ENCODE measurements at regions not wholly inside any gene's neighbourhood (a gene's known extent, or its start where the extent isn't known, plus 50 kb on each side); places are given as distances from the start of the nearest gene placed in this dataset.

DNA sequence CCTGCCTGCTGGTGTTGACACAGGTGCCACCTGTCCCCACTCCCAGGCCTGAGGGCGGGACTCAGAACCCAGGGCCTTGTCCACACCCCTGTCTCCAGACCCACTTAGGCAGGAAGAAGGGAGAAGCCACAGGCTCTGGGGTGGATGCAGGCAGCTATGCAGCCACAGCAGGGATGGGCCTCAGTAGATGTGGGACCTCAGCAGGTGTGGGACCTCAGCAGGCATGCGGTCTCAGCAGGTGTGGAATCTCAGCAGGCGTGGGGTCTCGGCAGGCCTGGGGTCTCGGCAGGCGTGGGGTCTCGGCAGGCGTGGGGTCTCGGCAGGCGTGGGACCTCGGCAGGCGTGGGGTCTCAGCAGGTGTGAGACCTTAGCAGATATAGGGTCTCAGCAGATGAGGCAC lies 118.0 kb upstream of the PITRM1 start:
- Mint-ChIP-seq H3K4me1 (no peaks in the 10 kb centered on the region), H3K27ac (no peak overlapping the region), H3K4me3 (no peak overlapping the region), H3K27me3 (peaks cover 10% of the 10 kb centered on the region), H3K36me3 (no peaks in the 10 kb centered on the region), H3K9me3 (no peaks in the 10 kb centered on the region)
- CTCF ChIA-PET, result interaction anchor here (1.1 kb wide), 1 partner anchor 12 kb away, joined by 3 read pairs; no protein-coding TSS in a partner anchor
- DNase-seq, result no peak

GRCh38 chr10:3287572-3288445 lies 115.2 kb upstream of the PITRM1 start:
- no peaks in the 10 kb centered on the region for H3K4me1 Mint-ChIP-seq
- H3K36me3 Mint-ChIP-seq, result no peaks in the 10 kb centered on the region
- no peak for DNase-seq
- H3K4me3 Mint-ChIP-seq, result no peak overlapping the region
- CTCF ChIA-PET, result no interaction called here
- no peak overlapping the region for H3K27ac Mint-ChIP-seq
- no peaks in the 10 kb centered on the region for H3K9me3 Mint-ChIP-seq
- peaks cover 6% of the 10 kb centered on the region for H3K27me3 Mint-ChIP-seq

DNA sequence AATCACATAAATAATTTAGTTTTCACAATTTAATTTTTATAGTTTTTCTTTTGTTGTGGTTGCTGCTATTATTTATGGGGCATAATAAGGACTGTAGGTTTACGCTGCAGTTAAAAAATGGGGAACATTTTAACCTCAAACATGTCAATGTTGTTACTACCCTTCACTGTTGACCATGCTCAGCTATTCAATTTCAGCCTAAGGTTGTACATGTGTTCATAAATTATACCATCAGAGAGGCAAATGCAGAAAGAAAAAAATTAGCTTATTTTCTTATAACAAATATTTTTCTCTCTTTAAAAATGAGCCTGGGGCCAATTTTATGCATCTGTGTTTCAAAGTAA lies 110.1 kb upstream of the PITRM1 start:
- no peaks in the 10 kb centered on the region for H3K36me3 Mint-ChIP-seq
- H3K27me3 Mint-ChIP-seq, result peaks cover 17% of the 10 kb centered on the region
- CTCF ChIA-PET, result no interaction called here
- no peak overlapping the region for H3K27ac Mint-ChIP-seq
- H3K4me1 Mint-ChIP-seq, result peaks cover 2% of the 10 kb centered on the region
- DNase-seq, result no peak
- H3K4me3 Mint-ChIP-seq, result no peak overlapping the region
- no peaks in the 10 kb centered on the region for H3K9me3 Mint-ChIP-seq

GRCh38 chr10:3281941-3282673 lies 109.5 kb upstream of the PITRM1 start:
- Mint-ChIP-seq H3K4me1 (peaks cover 2% of the 10 kb centered on the region), H3K9me3 (no peaks in the 10 kb centered on the region), H3K36me3 (no peaks in the 10 kb centered on the region), H3K27ac (no peak overlapping the region), H3K4me3 (no peak overlapping the region), H3K27me3 (peaks cover 22% of the 10 kb centered on the region)
- CTCF ChIA-PET, result no interaction called here
- DNase-seq, result no peak

- Mint-ChIP-seq H3K36me3 (no peaks in the 10 kb centered on the region), H3K9me3 (no peaks in the 10 kb centered on the region), H3K4me3 (no peak overlapping the region), H3K27me3 (peaks cover 42% of the 10 kb centered on the region), H3K4me1 (peaks cover 2% of the 10 kb centered on the region), H3K27ac (no peak overlapping the region)
- no peak for DNase-seq
- CTCF ChIA-PET, result interaction anchor here (1.2 kb wide), 1 partner anchor 12 kb away, joined by 3 read pairs; no protein-coding TSS in a partner anchor
These were observed 106.2 kb upstream of the PITRM1 start for GRCh38 chr10:3278771-3279170.

GRCh38 chr10:3277566-3277965 lies 105.0 kb upstream of the PITRM1 start:
- H3K36me3 Mint-ChIP-seq, result no peaks in the 10 kb centered on the region
- CTCF ChIA-PET, result interaction anchor here (0.6 kb wide), 1 partner anchor 54 kb away, joined by 3 read pairs; no protein-coding TSS in a partner anchor
- H3K27me3 Mint-ChIP-seq, result peaks cover 37% of the 10 kb centered on the region
- peaks cover 2% of the 10 kb centered on the region for H3K4me1 Mint-ChIP-seq
- H3K4me3 Mint-ChIP-seq, result no peak overlapping the region
- H3K27ac Mint-ChIP-seq, result no peak overlapping the region
- no peaks in the 10 kb centered on the region for H3K9me3 Mint-ChIP-seq
- DNase-seq, result no peak

- no peaks in the 10 kb centered on the region for H3K36me3 Mint-ChIP-seq
- H3K4me3 Mint-ChIP-seq, result no peak overlapping the region
- no peak overlapping the region for H3K27ac Mint-ChIP-seq
- H3K9me3 Mint-ChIP-seq, result no peaks in the 10 kb centered on the region
- peaks cover 2% of the 10 kb centered on the region for H3K4me1 Mint-ChIP-seq
- DNase-seq, result no peak
- H3K27me3 Mint-ChIP-seq, result peaks cover 45% of the 10 kb centered on the region
- CTCF ChIA-PET, result no interaction called here
These were observed 101.8 kb upstream of the PITRM1 start for GRCh38 chr10:3274414-3274813.

DNA sequence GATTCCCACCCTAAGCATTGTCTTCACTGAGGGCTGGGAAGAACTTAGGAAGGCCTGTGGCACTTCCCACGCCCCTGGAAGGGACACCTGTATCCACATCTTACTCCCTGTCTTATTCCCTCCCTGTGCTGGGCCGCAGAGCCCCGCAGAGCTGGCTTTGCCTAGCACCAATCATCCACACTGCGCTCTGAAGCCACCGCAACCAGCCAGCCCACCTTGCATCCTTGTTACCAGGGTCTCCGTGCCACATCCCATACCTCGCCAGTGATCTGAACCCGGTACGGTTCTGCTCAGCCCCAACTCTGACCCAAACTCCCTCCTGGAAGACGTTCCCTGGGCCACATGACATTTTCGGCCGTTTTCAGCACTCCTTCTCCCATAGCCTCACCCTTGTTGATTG lies 101.4 kb upstream of the PITRM1 start:
- CTCF ChIA-PET, result no interaction called here
- H3K4me1 Mint-ChIP-seq, result peaks cover 2% of the 10 kb centered on the region
- no peak overlapping the region for H3K27ac Mint-ChIP-seq
- H3K4me3 Mint-ChIP-seq, result no peak overlapping the region
- peaks cover 45% of the 10 kb centered on the region for H3K27me3 Mint-ChIP-seq
- no peaks in the 10 kb centered on the region for H3K9me3 Mint-ChIP-seq
- DNase-seq, result no peak
- no peaks in the 10 kb centered on the region for H3K36me3 Mint-ChIP-seq

DNA sequence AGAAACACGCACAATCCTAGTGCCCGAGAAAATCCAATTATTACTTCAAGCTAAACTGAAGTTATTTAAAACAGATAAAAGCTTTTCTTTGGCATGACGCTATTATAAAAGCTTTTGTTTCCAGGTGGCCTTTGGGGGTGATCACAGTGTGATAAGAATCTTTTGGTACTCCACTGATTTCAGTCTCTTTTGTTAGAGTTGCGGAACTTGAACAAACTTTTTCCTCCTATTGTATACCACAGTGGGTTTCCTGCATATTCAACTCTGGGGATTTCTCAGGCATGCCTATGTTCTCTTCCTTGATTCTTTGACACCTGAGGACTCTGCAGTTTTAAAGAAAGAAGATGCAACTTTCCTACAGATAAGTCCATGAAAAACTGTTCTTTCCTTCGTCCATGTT lies 99.7 kb upstream of the PITRM1 start:
- Mint-ChIP-seq H3K27me3 (peaks cover 35% of the 10 kb centered on the region), H3K36me3 (no peaks in the 10 kb centered on the region)
- CTCF ChIA-PET, result no interaction called here

GRCh38 chr10:3271354-3272115 lies 99.0 kb upstream of the PITRM1 start:
- Mint-ChIP-seq H3K27ac (no peak overlapping the region), H3K9me3 (no peaks in the 10 kb centered on the region), H3K4me1 (no peaks in the 10 kb centered on the region), H3K36me3 (no peaks in the 10 kb centered on the region), H3K27me3 (peaks cover 28% of the 10 kb centered on the region), H3K4me3 (no peak overlapping the region)
- no peak for DNase-seq
- CTCF ChIA-PET, result no interaction called here

More for the DNA sequence above, 99.7 kb upstream of the PITRM1 start:
- no peak overlapping the region for H3K4me3 Mint-ChIP-seq
- no peak for DNase-seq
- H3K9me3 Mint-ChIP-seq, result no peaks in the 10 kb centered on the region
- no peak overlapping the region for H3K27ac Mint-ChIP-seq
- no peaks in the 10 kb centered on the region for H3K4me1 Mint-ChIP-seq

DNA sequence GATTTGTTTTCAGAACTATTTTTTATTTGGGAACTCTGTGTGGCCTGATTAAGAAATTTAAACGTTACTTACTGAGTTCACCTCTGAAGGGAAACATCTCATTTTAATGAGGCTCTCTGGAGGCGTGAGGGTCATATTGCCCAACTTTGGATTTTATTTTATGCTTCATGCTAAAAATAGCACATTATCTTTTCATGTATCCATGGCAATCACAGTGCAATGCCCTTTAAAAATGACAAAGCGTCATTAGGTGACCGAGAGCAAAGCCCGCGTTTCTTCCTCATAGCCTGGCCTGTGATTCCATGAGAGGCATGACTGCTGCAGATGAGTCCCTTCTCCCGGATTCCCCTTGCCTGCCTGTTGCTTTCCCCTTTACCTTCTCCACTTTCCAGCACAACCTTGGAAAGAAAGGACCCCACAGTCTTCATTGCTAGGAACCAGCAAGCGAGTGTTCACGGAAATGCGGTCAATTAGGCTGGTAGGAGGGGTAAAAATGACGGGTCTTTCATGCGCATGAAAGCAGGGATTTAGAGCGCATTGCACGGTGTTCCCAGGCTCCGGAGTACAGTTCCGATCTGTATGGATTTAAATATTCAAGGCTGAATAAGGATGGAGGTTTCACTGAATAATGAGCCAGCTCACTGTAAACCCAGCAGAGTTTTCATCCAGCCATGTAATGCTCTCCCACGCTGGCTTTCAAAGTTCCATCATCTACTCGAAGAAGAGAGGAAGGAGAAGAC lies 98.2 kb upstream of the PITRM1 start:
- Mint-ChIP-seq H3K4me3 (no peak overlapping the region), H3K36me3 (no peaks in the 10 kb centered on the region), H3K4me1 (no peaks in the 10 kb centered on the region), H3K9me3 (no peaks in the 10 kb centered on the region), H3K27ac (no peak overlapping the region), H3K27me3 (peaks cover 25% of the 10 kb centered on the region)
- CTCF ChIA-PET, result no interaction called here
- no peak for DNase-seq

- no peak for DNase-seq
- H3K9me3 Mint-ChIP-seq, result no peaks in the 10 kb centered on the region
- H3K27ac Mint-ChIP-seq, result no peak overlapping the region
- H3K4me1 Mint-ChIP-seq, result no peaks in the 10 kb centered on the region
- H3K4me3 Mint-ChIP-seq, result no peak overlapping the region
- peaks cover 27% of the 10 kb centered on the region for H3K27me3 Mint-ChIP-seq
- no peaks in the 10 kb centered on the region for H3K36me3 Mint-ChIP-seq
- CTCF ChIA-PET, result no interaction called here
These were observed 95.4 kb upstream of the PITRM1 start for GRCh38 chr10:3268025-3268424.

- no peaks in the 10 kb centered on the region for H3K9me3 Mint-ChIP-seq
- no peak for DNase-seq
- H3K27ac Mint-ChIP-seq, result no peak overlapping the region
- H3K4me3 Mint-ChIP-seq, result no peak overlapping the region
- H3K36me3 Mint-ChIP-seq, result no peaks in the 10 kb centered on the region
- CTCF ChIA-PET, result no interaction called here
- H3K4me1 Mint-ChIP-seq, result no peaks in the 10 kb centered on the region
- H3K27me3 Mint-ChIP-seq, result peaks cover 22% of the 10 kb centered on the region
These were observed 92.5 kb upstream of the PITRM1 start for GRCh38 chr10:3265088-3265487.

GRCh38 chr10:3264161-3264761 lies 91.7 kb upstream of the PITRM1 start:
- CTCF ChIA-PET, result no interaction called here
- Mint-ChIP-seq H3K27me3 (peaks cover 22% of the 10 kb centered on the region), H3K27ac (no peak overlapping the region), H3K4me1 (no peaks in the 10 kb centered on the region), H3K36me3 (no peaks in the 10 kb centered on the region), H3K9me3 (no peaks in the 10 kb centered on the region), H3K4me3 (no peak overlapping the region)
- DNase-seq, result no peak

Measured in activated naive CD4-positive, alpha-beta T cell treated with anti-CD3 and anti-CD28 coated beads, Interleukin-2, amount 10 ng/mL, durations not matched to agents 7 days and 5 days (primary cell).